ENCODE measurements at regions not wholly inside any gene's neighbourhood (a gene's known extent, or its start where the extent isn't known, plus 50 kb on each side); places are given as distances from the start of the nearest gene placed in this dataset.

GRCh38 chr2:212891580-212891979 is 259.8 kb downstream of the IKZF2 start:
- Histone ChIP-seq H2BK15ac (ENCODE audit: low read depth, low read length) (no peak overlapping the region), H4K20me1 (ENCODE audit: control insufficient read depth, insufficient read depth, insufficient read length) (no peaks in the 10 kb centered on the region), H2AK5ac (ENCODE audit: insufficient read length, low read length) (no peak overlapping the region), H3K4me1 (ENCODE audit: insufficient read depth, low read length) (no peaks in the 10 kb centered on the region), H2BK20ac (ENCODE audit: low read depth, low read length, poor library complexity, severe bottlenecking) (no peak overlapping the region), H3K18ac (ENCODE audit: insufficient read length, low read depth, low read length) (no peak overlapping the region), H3T11ph (ENCODE audit: low read length) (no peak overlapping the region), H3K9ac (ENCODE audit: extremely low read depth, insufficient read length, low read length) (no peak overlapping the region), H2BK5ac (ENCODE audit: insufficient read length, low read length) (no peak overlapping the region), H3K23me2 (ENCODE audit: insufficient read length, low read depth, low read length, poor library complexity, severe bottlenecking) (no peaks in the 10 kb centered on the region), H3K23ac (ENCODE audit: insufficient read length, low read depth, low read length) (no peak overlapping the region), H4K8ac (replicated peaks; ENCODE audit: insufficient read length, low read depth, low read length) (no peak overlapping the region), H4K5ac (ENCODE audit: insufficient read length, low read depth, low read length) (no peak overlapping the region), H2BK12ac (ENCODE audit: insufficient read length, low read depth, low read length) (no peak overlapping the region), H3K4me2 (ENCODE audit: insufficient read depth, insufficient read length, low read length) (no peak overlapping the region), H3K56ac (ENCODE audit: insufficient read length, low read depth, low read length) (no peak overlapping the region), H2AFZ (ENCODE audit: low read length) (no peak overlapping the region), H2BK120ac (ENCODE audit: low read depth, low read length, poor library complexity, severe bottlenecking) (no peak overlapping the region), H3K4ac (ENCODE audit: low read depth, low read length) (no peak overlapping the region), H3K27me3 (ENCODE audit: insufficient read depth, low read length) (no peaks in the 10 kb centered on the region), H3K9me3 (ENCODE audit: control insufficient read depth, low read depth, low read length) (no peaks in the 10 kb centered on the region), H3K79me1 (ENCODE audit: insufficient read depth, low read depth, low read length, poor library complexity, severe bottlenecking) (no peaks in the 10 kb centered on the region), H4K91ac (ENCODE audit: insufficient read length, low read depth, low read length) (no peak overlapping the region), H3K14ac (ENCODE audit: insufficient read depth, low read length) (no peak overlapping the region), H3K79me2 (ENCODE audit: insufficient read depth, low read length) (no peaks in the 10 kb centered on the region), H3K27ac (ENCODE audit: insufficient read length, low read depth, low read length) (no peak overlapping the region)
- Mint-ChIP-seq H3K4me1 (peaks cover 0 to 10% of the 10 kb centered on the region in 2 experiments; a peak in 2 of 4 replicates), H3K4me3 (no peak overlapping the region), H3K27ac (no peak overlapping the region; a peak in 1 of 7 replicates), H3K9me3 (no peaks in the 10 kb centered on the region; a peak in 1 of 5 replicates), H3K36me3 (ENCODE audit: insufficient read depth in 1 of 3, low read depth in 3 of 3) (no peaks in the 10 kb centered on the region), H3K27me3 (ENCODE audit: low read depth) (no peaks in the 10 kb centered on the region)
- DNase-seq, result no peak
- no peak for TF ChIP-seq CTCF (conservative IDR thresholded peaks at IDR 0.05)
- WGBS (ENCODE audit: extremely low coverage, insufficient read length, low lambda C conversion rate), result no CpG with 5 or more reads among the region's 2 CpGs
